ENCODE measurements at regions not wholly inside any gene's neighbourhood (a gene's known extent, or its start where the extent isn't known, plus 50 kb on each side); places are given as distances from the start of the nearest gene placed in this dataset.

- Histone ChIP-seq H3K4me3 (ENCODE audit: low read depth, low read length) (no peak overlapping the region), H3K4me1 (ENCODE audit: control insufficient read depth, insufficient read depth, low read length) (no peaks in the 10 kb centered on the region), H3K36me3 (ENCODE audit: control insufficient read depth in 2 of 2, insufficient read depth in 1 of 2, low read length in 2 of 2) (no peaks in the 10 kb centered on the region), H3K27ac (ENCODE audit: extremely low read depth, low read depth, low read length) (no peak overlapping the region), H3K9me3 (ENCODE audit: control insufficient read depth, insufficient read depth, low read depth, low read length) (no peaks in the 10 kb centered on the region)
- TF ChIP-seq WT1 (tag by site-specific recombination; IDR thresholded peaks at IDR 0.05) (no peak), PRDM1 (tag by site-specific recombination; IDR thresholded peaks at IDR 0.05) (no peak), GLIS2 (tag by site-specific recombination; IDR thresholded peaks at IDR 0.05) (no peak), ZBTB17 (tag by site-specific recombination; IDR thresholded peaks at IDR 0.05) (no peak), ZNF837 (tag by site-specific recombination; IDR thresholded peaks at IDR 0.05) (no peak), FEZF1 (tag by site-specific recombination; IDR thresholded peaks at IDR 0.05) (no peak), ZNF639 (tag by site-specific recombination; IDR thresholded peaks at IDR 0.05) (no peak), HOXC10 (CRISPR knock-in tag; IDR thresholded peaks at IDR 0.05) (no peak), ZNF341 (tag by site-specific recombination; IDR thresholded peaks at IDR 0.05; ENCODE audit: low read depth) (no peak), ZNF677 (tag by site-specific recombination; IDR thresholded peaks at IDR 0.05) (no peak)
- ChIA-PET POLR2A (no interaction called here), CTCF (interaction anchor here (0.6 to 0.7 kb wide), 2 partner anchors 62 to 63 kb away, joined by 3 to 4 read pairs; no protein-coding TSS in a partner anchor)
Observed at GRCh38 chr13:106048386-106048785, 487.1 kb downstream of the EFNB2 start.

- Histone ChIP-seq H3K36me3 (ENCODE audit: control insufficient read depth in 2 of 2, insufficient read depth in 1 of 2, low read length in 2 of 2) (no peaks in the 10 kb centered on the region), H3K27ac (ENCODE audit: extremely low read depth, low read depth, low read length) (no peak overlapping the region), H3K4me1 (ENCODE audit: control insufficient read depth, insufficient read depth, low read length) (no peaks in the 10 kb centered on the region), H3K9me3 (ENCODE audit: control insufficient read depth, insufficient read depth, low read depth, low read length) (no peaks in the 10 kb centered on the region), H3K4me3 (ENCODE audit: low read depth, low read length) (no peak overlapping the region)
- POLR2A ChIA-PET: no interaction called here
- TF ChIP-seq ZNF791 (tag by site-specific recombination; IDR thresholded peaks at IDR 0.05): no peak
- TF ChIP-seq ZBTB6 (tag by site-specific recombination; IDR thresholded peaks at IDR 0.05): no peak
- no peak for TF ChIP-seq INSM2 (tag by site-specific recombination; IDR thresholded peaks at IDR 0.05)
- no peak for TF ChIP-seq ZBTB21 (tag by site-specific recombination; IDR thresholded peaks at IDR 0.05)
- TF ChIP-seq ZNF664 (tag by site-specific recombination; IDR thresholded peaks at IDR 0.05): no peak
- no peak for TF ChIP-seq MYNN (tag by site-specific recombination; IDR thresholded peaks at IDR 0.05; ENCODE audit: borderline replicate concordance)
- no peak for TF ChIP-seq ZSCAN30 (tag by site-specific recombination; IDR thresholded peaks at IDR 0.05)
- TF ChIP-seq PRDM4 (tag by site-specific recombination; IDR thresholded peaks at IDR 0.05): no peak
- no peak for TF ChIP-seq ZNF416 (tag by site-specific recombination; IDR thresholded peaks at IDR 0.05)
- TF ChIP-seq ZNF169 (tag by site-specific recombination; IDR thresholded peaks at IDR 0.05): no peak
- TF ChIP-seq ZSCAN23 (tag by site-specific recombination; IDR thresholded peaks at IDR 0.05): no peak
- no peak for TF ChIP-seq ZBTB8A (tag by site-specific recombination; IDR thresholded peaks at IDR 0.05)
- CTCF ChIA-PET: no interaction called here
Observed at GRCh38 chr13:106047859-106048258, 487.6 kb downstream of the EFNB2 start.
